Mucosa of descending colon (tissue), 3 donors: ENCODE measurements at regions not wholly inside any gene's neighbourhood (a gene's known extent, or its start where the extent isn't known, plus 50 kb on each side); places are given as distances from the start of the nearest gene placed in this dataset.

Experiments used
- ATAC-seq: fragments of 200-7000 bp; cut with Tn5 transposase; one replicate; pipeline ENCODE4 v1.9.1; 2020; ENCODE audit warnings: mild to moderate bottlenecking, moderate library complexity
- DNase-seq, 3 donors: peaks; one replicate each; pipeline ENCODE4 v3.0.0-alpha.2; 2020
- H3K36me3 ChIP-seq: fragments of 200-600 bp; one replicate; pipeline ENCODE4 v1.8.0; 2021; ENCODE audit warnings: low read depth, mild to moderate bottlenecking
- H3K4me1 ChIP-seq: fragments of 200-600 bp; one replicate; pipeline ENCODE4 v1.8.0; 2021; ENCODE audit warnings: low read depth, mild to moderate bottlenecking
- H3K4me3 ChIP-seq: fragments of 200-600 bp; one replicate; pipeline ENCODE4 v1.8.0; 2021; ENCODE audit warnings: mild to moderate bottlenecking
- H3K9me3 ChIP-seq: fragments of 200-600 bp; one replicate; pipeline ENCODE4 v1.8.0; 2021; ENCODE audit warnings: mild to moderate bottlenecking
- CTCF ChIP-seq: fragments of 200-600 bp; IDR thresholded peaks from one replicate; pipeline ENCODE4 v1.8.0; 2022; ENCODE audit warnings: antibody characterized with exemption, mild to moderate bottlenecking
- intact Hi-C, 2 donors: fragments of 100-400 bp; cut with DNase I in 1 of 2; cut with micrococcal nuclease in 1 of 2; formaldehyde crosslinking; loops; one replicate each; pipeline versions ENCODE4 v1.11.0 to v1.11.1; 2022; cut with DNase I, micrococcal nuclease
- donor health status: DM: no; HTN: no; CAD: no; lungs with moderate emphysema.
- donor health status: DM: no; HTN: no; CAD: no.
- donor health status: DM: no; HTN: yes; CAD: no.

- TF ChIP-seq CTCF = no peak
- Histone ChIP-seq H3K36me3 (no peaks in the 10 kb centered on the region), H3K4me3 (no peak overlapping the region), H3K4me1 (no peaks in the 10 kb centered on the region), H3K9me3 (no peaks in the 10 kb centered on the region)
- DNase-seq (no peak), ATAC-seq (no peak)
- intact Hi-C loops = no loop called here
Measured at GRCh38 chr13:34421858-34422475, 520.1 kb upstream of the NBEA start.

GRCh38 chr13:34422956-34423355, 519.1 kb upstream of the NBEA start:
- no peaks in the 10 kb centered on the region for H3K4me1 ChIP-seq
- ATAC-seq (no peak), DNase-seq (no peak)
- H3K36me3 ChIP-seq = no peaks in the 10 kb centered on the region
- intact Hi-C loops = no loop called here
- no peak overlapping the region for H3K4me3 ChIP-seq
- no peak for TF ChIP-seq CTCF
- no peaks in the 10 kb centered on the region for H3K9me3 ChIP-seq

- no peaks in the 10 kb centered on the region for H3K9me3 ChIP-seq
- H3K4me3 ChIP-seq = no peak overlapping the region
- intact Hi-C loops = no loop called here
- no peak for TF ChIP-seq CTCF
- no peak for DNase-seq
- H3K36me3 ChIP-seq = no peaks in the 10 kb centered on the region
- no peak for ATAC-seq
- H3K4me1 ChIP-seq = no peaks in the 10 kb centered on the region
Measured at GRCh38 chr13:34425327-34425949, 516.6 kb upstream of the NBEA start.

GRCh38 chr13:34428911-34429310, 513.2 kb upstream of the NBEA start:
- intact Hi-C loops = no loop called here

GRCh38 chr13:34430294-34430693, 511.8 kb upstream of the NBEA start:
- Histone ChIP-seq H3K4me1 (no peaks in the 10 kb centered on the region), H3K9me3 (no peaks in the 10 kb centered on the region), H3K4me3 (no peak overlapping the region), H3K36me3 (no peaks in the 10 kb centered on the region)
- TF ChIP-seq CTCF = no peak
- ATAC-seq (no peak), DNase-seq (no peak)
- intact Hi-C loops = no loop called here

More at GRCh38 chr13:34428911-34429310, 513.2 kb upstream of the NBEA start:
- Histone ChIP-seq H3K4me3 (no peak overlapping the region), H3K36me3 (no peaks in the 10 kb centered on the region), H3K9me3 (no peaks in the 10 kb centered on the region), H3K4me1 (no peaks in the 10 kb centered on the region)
- no peak for ATAC-seq
- no peak for DNase-seq
- TF ChIP-seq CTCF = no peak
